ENCODE measurements at regions not wholly inside any gene's neighbourhood (a gene's known extent, or its start where the extent isn't known, plus 50 kb on each side); places are given as distances from the start of the nearest gene placed in this dataset.

GRCh38 chr1:14141656-14142055 is 441.7 kb downstream of the PRDM2 start:
- no peak for TF ChIP-seq POLR2A (IDR thresholded peaks at IDR 0.05; ENCODE audit: low read depth)
- TF ChIP-seq EP300 (IDR thresholded peaks at IDR 0.05), result no peak
- no peak for TF ChIP-seq POLR2AphosphoS5 (IDR thresholded peaks at IDR 0.05)
- TF ChIP-seq, protein P1, sequence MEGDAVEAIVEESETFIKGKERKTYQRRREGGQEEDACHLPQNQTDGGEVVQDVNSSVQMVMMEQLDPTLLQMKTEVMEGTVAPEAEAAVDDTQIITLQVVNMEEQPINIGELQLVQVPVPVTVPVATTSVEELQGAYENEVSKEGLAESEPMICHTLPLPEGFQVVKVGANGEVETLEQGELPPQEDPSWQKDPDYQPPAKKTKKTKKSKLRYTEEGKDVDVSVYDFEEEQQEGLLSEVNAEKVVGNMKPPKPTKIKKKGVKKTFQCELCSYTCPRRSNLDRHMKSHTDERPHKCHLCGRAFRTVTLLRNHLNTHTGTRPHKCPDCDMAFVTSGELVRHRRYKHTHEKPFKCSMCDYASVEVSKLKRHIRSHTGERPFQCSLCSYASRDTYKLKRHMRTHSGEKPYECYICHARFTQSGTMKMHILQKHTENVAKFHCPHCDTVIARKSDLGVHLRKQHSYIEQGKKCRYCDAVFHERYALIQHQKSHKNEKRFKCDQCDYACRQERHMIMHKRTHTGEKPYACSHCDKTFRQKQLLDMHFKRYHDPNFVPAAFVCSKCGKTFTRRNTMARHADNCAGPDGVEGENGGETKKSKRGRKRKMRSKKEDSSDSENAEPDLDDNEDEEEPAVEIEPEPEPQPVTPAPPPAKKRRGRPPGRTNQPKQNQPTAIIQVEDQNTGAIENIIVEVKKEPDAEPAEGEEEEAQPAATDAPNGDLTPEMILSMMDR (IDR thresholded peaks at IDR 0.05), result no peak
- H3K4me1 ChIP-seq, result peaks cover 15 to 31% (median 29%) of the 10 kb centered on the region in 4 donors
- no peak overlapping the region for H3K4me3 ChIP-seq
- DNase-seq (ENCODE audit: extremely low spot score), result peak; percentile 21
- no peaks in the 10 kb centered on the region for H3K9me3 ChIP-seq
- WGBS, result 72% methylated on average over 6 of the region's 6 CpGs
- intact Hi-C loops (cut with DNase I), result loop anchor here (5.0 kb wide), 1 partner anchor 381 kb away; no protein-coding TSS in a partner anchor
- peak overlapping the region; percentile 53 to 69 (median 67) for H3K27ac ChIP-seq (replicated peaks in 1 of 4)
- no peaks in the 10 kb centered on the region for H3K36me3 ChIP-seq
- no peaks in the 10 kb centered on the region for H3K27me3 ChIP-seq

GRCh38 chr1:14142397-14143100 is 442.6 kb downstream of the PRDM2 start:
- WGBS, result 50% methylated on average over 11 of the region's 11 CpGs
- no peaks in the 10 kb centered on the region for H3K27me3 ChIP-seq
- H3K36me3 ChIP-seq, result no peaks in the 10 kb centered on the region
- H3K4me3 ChIP-seq, result no peak overlapping the region
- intact Hi-C loops (cut with DNase I), result loop anchor here (5.0 kb wide), 1 partner anchor 380 kb away; no protein-coding TSS in a partner anchor
- peak; percentile 57 for DNase-seq (ENCODE audit: extremely low spot score)
- no peaks in the 10 kb centered on the region for H3K9me3 ChIP-seq
- TF ChIP-seq, protein P1 (IDR thresholded peaks at IDR 0.05), result no peak
- TF ChIP-seq POLR2AphosphoS5 (IDR thresholded peaks at IDR 0.05), result peak in 1 of 2 donors; percentile 43
- H3K27ac ChIP-seq (replicated peaks in 1 of 4), result peak overlapping the region; percentile 21 to 69 (median 44)
- H3K4me1 ChIP-seq, result peaks cover 15 to 31% (median 29%) of the 10 kb centered on the region in 4 donors

- intact Hi-C loops (cut with DNase I), result loop anchor here (5.0 kb wide), 1 partner anchor 379 kb away; no protein-coding TSS in a partner anchor
- H3K27me3 ChIP-seq, result no peaks in the 10 kb centered on the region
- H3K4me1 ChIP-seq, result peaks cover 15 to 31% (median 29%) of the 10 kb centered on the region in 4 donors
- no peak overlapping the region for H3K4me3 ChIP-seq
- WGBS, result 79% methylated on average over 5 of the region's 5 CpGs
- no peak for TF ChIP-seq EP300 (IDR thresholded peaks at IDR 0.05)
- no peak for TF ChIP-seq POLR2A (IDR thresholded peaks at IDR 0.05; ENCODE audit: low read depth)
- TF ChIP-seq, protein P1 (IDR thresholded peaks at IDR 0.05), result no peak
- no peak for TF ChIP-seq POLR2AphosphoS5 (IDR thresholded peaks at IDR 0.05)
- H3K36me3 ChIP-seq, result no peaks in the 10 kb centered on the region
- DNase-seq (ENCODE audit: extremely low spot score), result no peak
- H3K27ac ChIP-seq (replicated peaks in 1 of 4), result no peak overlapping the region
- no peaks in the 10 kb centered on the region for H3K9me3 ChIP-seq
These were observed 443.8 kb downstream of the PRDM2 start for GRCh38 chr1:14143777-14144176.

DNA sequence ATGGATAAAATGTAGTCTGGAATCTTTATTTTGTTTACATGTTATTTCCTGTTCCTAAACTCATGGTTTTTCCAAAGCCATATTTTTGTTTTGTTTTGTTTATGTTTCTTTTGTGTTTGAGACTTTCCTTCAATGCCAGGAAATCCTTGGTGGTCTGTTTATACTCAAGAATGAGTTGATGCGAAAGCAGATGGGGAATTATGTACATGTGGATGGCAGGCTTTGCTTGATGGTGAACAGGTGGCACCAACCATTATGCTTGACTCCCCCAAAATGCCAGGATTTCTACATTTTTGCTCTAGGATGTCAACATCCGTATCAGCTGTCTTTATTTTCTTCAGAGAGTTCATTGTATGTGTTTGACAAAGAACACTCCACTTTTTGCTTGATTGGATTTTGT is 448.5 kb downstream of the PRDM2 start:
- Histone ChIP-seq H3K4me1 (no peaks in the 10 kb centered on the region), H3K27me3 (no peaks in the 10 kb centered on the region), H3K9me3 (no peaks in the 10 kb centered on the region), H3K4me3 (no peak overlapping the region), H3K36me3 (no peaks in the 10 kb centered on the region), H3K27ac (replicated peaks in 1 of 4) (no peak overlapping the region)
- TF ChIP-seq POLR2AphosphoS5 (IDR thresholded peaks at IDR 0.05) (no peak), EP300 (IDR thresholded peaks at IDR 0.05) (no peak), POLR2A (IDR thresholded peaks at IDR 0.05; ENCODE audit: low read depth) (no peak)
- TF ChIP-seq, protein P1 (IDR thresholded peaks at IDR 0.05), result no peak
- intact Hi-C loops (cut with DNase I), result no loop called here
- 69% methylated on average over 2 of the region's 2 CpGs for WGBS
- DNase-seq (ENCODE audit: extremely low spot score), result no peak
